ENCODE measurements at regions not wholly inside any gene's neighbourhood (a gene's known extent, or its start where the extent isn't known, plus 50 kb on each side); places are given as distances from the start of the nearest gene placed in this dataset.

GRCh38 chr13:100738176-100738855 is 63.7 kb upstream of the TMTC4 start:
- ATAC-seq (ENCODE audit: insufficient number of reproducible peaks, low FRiP score, low read depth), result no peak
- Histone ChIP-seq H3K27me3 (replicated peaks; ENCODE audit: insufficient read depth) (no peaks in the 10 kb centered on the region), H3K36me3 (no peaks in the 10 kb centered on the region), H3K9me3 (no peaks in the 10 kb centered on the region), H3K4me1 (ENCODE audit: control insufficient read depth in 1 of 2, low read depth in 2 of 2) (no peaks in the 10 kb centered on the region), H3K27ac (no peak overlapping the region), H3K4me3 (no peak overlapping the region)
- TF ChIP-seq CTCF (IDR thresholded peaks at IDR 0.05), result no peak
- no peak for DNase-seq (ENCODE audit: low spot score)

- no peaks in the 10 kb centered on the region for H3K4me1 ChIP-seq (ENCODE audit: control insufficient read depth in 1 of 2, low read depth in 2 of 2)
- TF ChIP-seq CTCF (IDR thresholded peaks at IDR 0.05), result no peak
- H3K36me3 ChIP-seq, result no peaks in the 10 kb centered on the region
- H3K27me3 ChIP-seq (replicated peaks; ENCODE audit: insufficient read depth), result no peaks in the 10 kb centered on the region
- ATAC-seq (ENCODE audit: insufficient number of reproducible peaks, low FRiP score, low read depth) (no peak), DNase-seq (ENCODE audit: low spot score) (no peak)
- no peak overlapping the region for H3K4me3 ChIP-seq
- H3K9me3 ChIP-seq, result no peaks in the 10 kb centered on the region
- H3K27ac ChIP-seq, result no peak overlapping the region
Observed at GRCh38 chr13:100735494-100735893, 60.9 kb upstream of the TMTC4 start.

GRCh38 chr13:100734194-100734720 is 59.7 kb upstream of the TMTC4 start:
- Histone ChIP-seq H3K4me1 (ENCODE audit: control insufficient read depth in 1 of 2, low read depth in 2 of 2) (no peaks in the 10 kb centered on the region), H3K36me3 (no peaks in the 10 kb centered on the region), H3K4me3 (no peak overlapping the region), H3K27me3 (replicated peaks; ENCODE audit: insufficient read depth) (no peaks in the 10 kb centered on the region), H3K27ac (no peak overlapping the region), H3K9me3 (no peaks in the 10 kb centered on the region)
- ATAC-seq (ENCODE audit: insufficient number of reproducible peaks, low FRiP score, low read depth), result no peak
- no peak for TF ChIP-seq CTCF (IDR thresholded peaks at IDR 0.05)
- no peak for DNase-seq (ENCODE audit: low spot score)

- Histone ChIP-seq H3K4me1 (ENCODE audit: control insufficient read depth in 1 of 2, low read depth in 2 of 2) (no peaks in the 10 kb centered on the region), H3K36me3 (no peaks in the 10 kb centered on the region), H3K4me3 (no peak overlapping the region), H3K9me3 (peaks cover under 1% of the 10 kb centered on the region), H3K27ac (no peak overlapping the region), H3K27me3 (replicated peaks; ENCODE audit: insufficient read depth) (no peaks in the 10 kb centered on the region)
- no peak for DNase-seq (ENCODE audit: low spot score)
- no peak for ATAC-seq (ENCODE audit: insufficient number of reproducible peaks, low FRiP score, low read depth)
- no peak for TF ChIP-seq CTCF (IDR thresholded peaks at IDR 0.05)
Observed at GRCh38 chr13:100733261-100733660, 58.7 kb upstream of the TMTC4 start.

- ATAC-seq (ENCODE audit: insufficient number of reproducible peaks, low FRiP score, low read depth) (no peak), DNase-seq (ENCODE audit: low spot score) (no peak)
- H3K4me1 ChIP-seq (ENCODE audit: control insufficient read depth in 1 of 2, low read depth in 2 of 2), result no peaks in the 10 kb centered on the region
- no peaks in the 10 kb centered on the region for H3K36me3 ChIP-seq
- H3K9me3 ChIP-seq, result peaks cover 4% of the 10 kb centered on the region
- H3K4me3 ChIP-seq, result no peak overlapping the region
- H3K27ac ChIP-seq, result no peak overlapping the region
- H3K27me3 ChIP-seq (replicated peaks; ENCODE audit: insufficient read depth), result no peaks in the 10 kb centered on the region
- no peak for TF ChIP-seq CTCF (IDR thresholded peaks at IDR 0.05)
Observed at GRCh38 chr13:100728201-100728600, 53.6 kb upstream of the TMTC4 start.

Measured in thoracic aorta (tissue), 2 donors.